ENCODE measurements at regions not wholly inside any gene's neighbourhood (a gene's known extent, or its start where the extent isn't known, plus 50 kb on each side); places are given as distances from the start of the nearest gene placed in this dataset.

DNA sequence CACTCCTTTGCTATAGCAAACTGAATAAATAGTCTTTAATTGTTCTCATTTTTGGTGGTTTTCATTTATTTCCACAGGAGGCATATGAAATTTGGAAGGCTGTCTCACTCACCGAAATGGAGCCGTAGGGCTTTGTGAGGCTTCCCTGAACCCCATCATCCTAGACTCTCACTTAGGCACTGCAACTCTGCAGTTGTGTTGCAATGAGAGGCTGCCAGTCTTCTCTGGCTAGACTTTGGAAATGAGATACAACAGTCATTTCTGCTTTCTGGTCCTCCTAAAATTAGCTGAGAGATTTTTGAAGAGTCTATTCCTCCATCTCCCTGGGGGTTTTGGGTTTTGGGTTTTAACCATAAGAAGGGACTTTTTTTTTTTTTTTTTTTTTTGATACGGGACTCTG lies 146.5 kb downstream of the SH3BGRL start:
- no peaks in the 10 kb centered on the region for H3K36me3 ChIP-seq (ENCODE audit: low read depth, missing control alignments)
- H3K4me1 ChIP-seq: no peaks in the 10 kb centered on the region
- no peaks in the 10 kb centered on the region for H3K9me3 ChIP-seq
- H3K27ac ChIP-seq: no peak overlapping the region
- no peak for DNase-seq
- no peak for TF ChIP-seq POLR2A (IDR thresholded peaks at IDR 0.05)
- TF ChIP-seq, protein P1, sequence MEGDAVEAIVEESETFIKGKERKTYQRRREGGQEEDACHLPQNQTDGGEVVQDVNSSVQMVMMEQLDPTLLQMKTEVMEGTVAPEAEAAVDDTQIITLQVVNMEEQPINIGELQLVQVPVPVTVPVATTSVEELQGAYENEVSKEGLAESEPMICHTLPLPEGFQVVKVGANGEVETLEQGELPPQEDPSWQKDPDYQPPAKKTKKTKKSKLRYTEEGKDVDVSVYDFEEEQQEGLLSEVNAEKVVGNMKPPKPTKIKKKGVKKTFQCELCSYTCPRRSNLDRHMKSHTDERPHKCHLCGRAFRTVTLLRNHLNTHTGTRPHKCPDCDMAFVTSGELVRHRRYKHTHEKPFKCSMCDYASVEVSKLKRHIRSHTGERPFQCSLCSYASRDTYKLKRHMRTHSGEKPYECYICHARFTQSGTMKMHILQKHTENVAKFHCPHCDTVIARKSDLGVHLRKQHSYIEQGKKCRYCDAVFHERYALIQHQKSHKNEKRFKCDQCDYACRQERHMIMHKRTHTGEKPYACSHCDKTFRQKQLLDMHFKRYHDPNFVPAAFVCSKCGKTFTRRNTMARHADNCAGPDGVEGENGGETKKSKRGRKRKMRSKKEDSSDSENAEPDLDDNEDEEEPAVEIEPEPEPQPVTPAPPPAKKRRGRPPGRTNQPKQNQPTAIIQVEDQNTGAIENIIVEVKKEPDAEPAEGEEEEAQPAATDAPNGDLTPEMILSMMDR (IDR thresholded peaks at IDR 0.05): no peak
- no peak overlapping the region for H3K4me3 ChIP-seq
- WGBS, 2 donors: 74 to 80% methylated on average over 3 of the region's 3 CpGs
- intact Hi-C loops (cut with DNase I; ENCODE audit: low total_unique reads): no loop called here
- H3K27me3 ChIP-seq: no peaks in the 10 kb centered on the region

DNA sequence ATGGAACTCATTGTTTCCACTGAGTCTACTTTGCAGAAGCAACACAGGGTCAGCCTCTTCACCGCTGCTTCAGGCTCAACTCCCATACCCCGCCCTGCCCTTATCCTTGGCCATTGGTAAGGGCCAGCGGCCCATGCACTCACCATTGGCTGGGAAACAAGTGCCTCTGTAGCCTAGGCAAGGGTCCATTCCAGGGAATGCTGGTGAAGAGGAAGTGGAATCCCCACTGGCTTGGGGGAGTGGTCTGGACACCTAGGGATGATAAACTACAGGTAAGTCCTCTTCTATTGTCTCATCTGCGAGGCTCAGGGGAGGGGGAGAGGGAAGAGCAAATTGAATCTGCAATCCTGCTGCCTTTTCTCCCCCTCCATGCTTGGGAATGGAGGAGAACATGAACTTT lies 153.1 kb downstream of the SH3BGRL start:
- Histone ChIP-seq H3K36me3 (ENCODE audit: low read depth, missing control alignments) (no peaks in the 10 kb centered on the region), H3K4me1 (no peaks in the 10 kb centered on the region), H3K27ac (no peak overlapping the region), H3K4me3 (no peak overlapping the region), H3K27me3 (no peaks in the 10 kb centered on the region), H3K9me3 (no peaks in the 10 kb centered on the region)
- WGBS, 2 donors: 81 to 100% methylated on average over 1 to 4 of the region's 4 CpGs
- intact Hi-C loops (cut with DNase I; ENCODE audit: low total_unique reads): no loop called here
- TF ChIP-seq, protein P1 (IDR thresholded peaks at IDR 0.05): no peak
- no peak for TF ChIP-seq POLR2A (IDR thresholded peaks at IDR 0.05)
- DNase-seq: no peak

DNA sequence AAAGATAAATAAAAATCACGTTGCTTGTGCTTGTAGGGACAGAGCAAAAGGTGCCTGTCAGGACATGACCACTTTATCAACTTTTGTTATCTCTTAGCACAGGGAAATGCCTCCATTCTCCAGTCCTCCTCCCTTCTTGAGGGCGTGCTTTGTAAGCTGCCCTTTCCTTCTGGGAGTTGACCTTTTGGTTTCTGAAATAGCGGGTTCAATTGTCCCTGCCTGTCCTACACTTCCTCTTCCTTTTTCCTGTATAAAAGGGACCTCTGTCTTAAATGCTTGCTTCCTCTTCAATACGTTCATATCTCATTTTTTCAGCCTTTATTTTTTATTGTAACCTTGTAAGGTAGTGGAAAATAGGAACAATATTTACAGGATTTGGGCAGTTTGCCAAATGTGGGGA lies 153.5 kb downstream of the SH3BGRL start:
- TF ChIP-seq, protein P1 (IDR thresholded peaks at IDR 0.05): no peak
- TF ChIP-seq POLR2A (IDR thresholded peaks at IDR 0.05): no peak
- no peaks in the 10 kb centered on the region for H3K4me1 ChIP-seq
- H3K27me3 ChIP-seq: no peaks in the 10 kb centered on the region
- intact Hi-C loops (cut with DNase I; ENCODE audit: low total_unique reads): no loop called here
- no peak overlapping the region for H3K4me3 ChIP-seq
- no peaks in the 10 kb centered on the region for H3K9me3 ChIP-seq
- no peaks in the 10 kb centered on the region for H3K36me3 ChIP-seq (ENCODE audit: low read depth, missing control alignments)
- WGBS, 2 donors: 16 to 32% methylated on average over 3 to 4 of the region's 4 CpGs
- H3K27ac ChIP-seq: no peak overlapping the region
- DNase-seq: no peak

DNA sequence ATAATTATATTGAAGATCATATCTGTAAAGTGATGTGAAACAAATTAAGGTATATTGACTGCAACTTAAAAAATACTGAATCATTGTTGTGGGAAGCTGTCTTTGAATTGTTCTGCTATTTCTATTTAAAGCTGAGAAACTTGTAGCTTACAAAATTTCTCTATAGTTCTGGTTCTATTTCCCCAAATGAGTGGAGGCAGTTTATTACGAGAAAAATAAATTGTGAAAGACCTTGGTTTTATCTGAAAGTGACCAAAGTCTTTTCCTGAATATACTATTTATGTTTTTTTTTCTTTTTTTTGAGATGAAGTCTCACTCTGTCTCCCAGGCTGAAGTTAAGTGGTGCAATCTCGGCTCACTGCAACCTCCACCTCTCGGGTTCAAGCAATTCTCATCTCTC lies 165.4 kb downstream of the SH3BGRL start:
- TF ChIP-seq POLR2A (IDR thresholded peaks at IDR 0.05): no peak
- TF ChIP-seq, protein P1 (IDR thresholded peaks at IDR 0.05): no peak
- WGBS, 2 donors: 86 to 88% methylated on average over 3 of the region's 3 CpGs
- no peak for DNase-seq

DNA sequence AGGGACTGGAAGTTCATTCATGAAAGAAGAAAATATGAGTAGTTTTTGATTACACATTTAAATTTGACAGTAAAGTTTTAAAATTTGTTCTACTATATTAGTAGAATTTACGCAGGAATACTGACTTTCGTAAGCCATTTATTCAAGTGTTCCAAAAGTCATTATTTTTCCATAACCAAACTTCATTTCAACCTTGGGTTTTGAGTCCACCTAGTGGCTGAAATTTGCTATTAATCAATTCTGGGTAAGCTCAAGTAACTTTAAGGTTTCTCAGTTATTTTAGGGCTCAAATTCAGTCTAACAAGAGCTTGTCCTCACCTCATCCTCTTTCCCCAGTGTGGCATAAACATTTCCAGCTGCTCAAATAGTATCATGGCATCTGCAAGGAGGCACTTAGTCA lies 175.4 kb downstream of the SH3BGRL start:
- no peaks in the 10 kb centered on the region for H3K27me3 ChIP-seq
- no peak for DNase-seq
- 57 to 61% methylated on average over 2 of the region's 2 CpGs for WGBS, 2 donors
- H3K27ac ChIP-seq: no peak overlapping the region
- H3K9me3 ChIP-seq: no peaks in the 10 kb centered on the region
- H3K4me1 ChIP-seq: no peaks in the 10 kb centered on the region
- intact Hi-C loops (cut with DNase I; ENCODE audit: low total_unique reads): no loop called here
- no peaks in the 10 kb centered on the region for H3K36me3 ChIP-seq (ENCODE audit: low read depth, missing control alignments)
- no peak overlapping the region for H3K4me3 ChIP-seq
- TF ChIP-seq, protein P1 (IDR thresholded peaks at IDR 0.05): peak; percentile 20 to 39 (median 24)
- TF ChIP-seq POLR2A (IDR thresholded peaks at IDR 0.05): no peak

More for the DNA sequence above, 165.4 kb downstream of the SH3BGRL start:
- no peaks in the 10 kb centered on the region for H3K27me3 ChIP-seq
- H3K27ac ChIP-seq: no peak overlapping the region
- H3K4me3 ChIP-seq: no peak overlapping the region
- H3K4me1 ChIP-seq: no peaks in the 10 kb centered on the region
- no peaks in the 10 kb centered on the region for H3K36me3 ChIP-seq (ENCODE audit: low read depth, missing control alignments)
- H3K9me3 ChIP-seq: no peaks in the 10 kb centered on the region
- intact Hi-C loops (cut with DNase I; ENCODE audit: low total_unique reads): no loop called here
